CD8-positive, alpha-beta memory T cell (primary cell): ENCODE measurements at regions not wholly inside any gene's neighbourhood (a gene's known extent, or its start where the extent isn't known, plus 50 kb on each side); places are given as distances from the start of the nearest gene placed in this dataset.
A peak's percentile ranks its signal among the peaks of the same experiment; 100 is the strongest.
"Not testable (repeated sequence)": the region's sequence is repeated elsewhere in the genome, so short reads cannot be mapped to it uniquely, and the experiment has no call there.

Experiments used
- CTCF ChIA-PET: fragments of 350-600 bp; sonication (Branson Sonifier 250); formaldehyde crosslinking; loops from one replicate; lab custom pipeline; 2021; ENCODE audit warnings: antibody characterized with exemption; lab: Charles Lee
- POLR2A ChIA-PET: fragments of 350-600 bp; sonication (Branson Sonifier 250); formaldehyde crosslinking; loops from one replicate; lab custom pipeline; 2021; ENCODE audit warnings: antibody characterized with exemption; lab: Charles Lee
- DNase-seq, 5 donors: peaks; one replicate each; pipeline versions ENCODE4 v3.0.0 to v3.0.0-alpha.2; 2020 to 2022; ENCODE audit warnings: mixed read lengths in 1 of 5
- H3K27ac ChIP-seq: one replicate; pipeline ENCODE4 v1.7.0; 2013; ENCODE audit warnings: low read depth, mild to moderate bottlenecking, low read length, moderate library complexity
- H3K27me3 ChIP-seq: 2 replicates; pipeline ENCODE4 v1.7.0; 2013; ENCODE audit warnings: low read length, mild to moderate bottlenecking; ENCODE audit not compliant: insufficient read depth, poor library complexity, severe bottlenecking
- H3K36me3 ChIP-seq: 2 replicates; pipeline ENCODE4 v1.7.0; 2013; ENCODE audit warnings: mild to moderate bottlenecking, low read length, moderate library complexity; ENCODE audit not compliant: insufficient read depth
- H3K4me1 ChIP-seq: 2 replicates; pipeline ENCODE4 v1.7.0; 2013; ENCODE audit warnings: mild to moderate bottlenecking, low read length, moderate library complexity; ENCODE audit not compliant: insufficient read depth
- H3K4me3 ChIP-seq: 2 replicates; pipeline ENCODE4 v1.7.0; 2013; ENCODE audit warnings: mild to moderate bottlenecking, low read length
- H3K9me3 ChIP-seq: 2 replicates; pipeline ENCODE4 v1.7.0; 2013; ENCODE audit warnings: mild to moderate bottlenecking, low read length
- H3K27ac Mint-ChIP-seq, 8 donors: one replicate each; pipeline ENCODE4 v1.8.0; 2020 to 2021; ENCODE audit warnings: mixed read lengths in 8 of 8, mild to moderate bottlenecking in 6 of 8, inconsistent platforms in 3 of 8, moderate library complexity in 3 of 8
- H3K27me3 Mint-ChIP-seq, 2 donors: one replicate each; pipeline ENCODE4 v1.8.0; 2020 to 2021; ENCODE audit warnings: mixed read lengths in 2 of 2, mild to moderate bottlenecking in 1 of 2, moderate library complexity in 1 of 2
- H3K36me3 Mint-ChIP-seq, 3 donors: one replicate each; pipeline ENCODE4 v1.8.0; 2020 to 2021; ENCODE audit warnings: mixed read lengths in 3 of 3, inconsistent platforms in 1 of 3, mild to moderate bottlenecking in 1 of 3
- H3K4me1 Mint-ChIP-seq, 3 donors: one replicate each; pipeline ENCODE4 v1.8.0; 2020 to 2021; ENCODE audit warnings: mixed read lengths in 3 of 3, inconsistent platforms in 1 of 3, mild to moderate bottlenecking in 1 of 3
- H3K4me3 Mint-ChIP-seq, 7 donors: one replicate each; pipeline ENCODE4 v1.8.0; 2020 to 2021; ENCODE audit warnings: mixed read lengths in 7 of 7, mild to moderate bottlenecking in 6 of 7, moderate library complexity in 4 of 7, inconsistent platforms in 2 of 7
- H3K9me3 Mint-ChIP-seq, 5 donors: one replicate each; pipeline ENCODE4 v1.8.0; 2020 to 2022; ENCODE audit warnings: mixed read lengths in 5 of 5, mild to moderate bottlenecking in 3 of 5, moderate library complexity in 2 of 5, inconsistent platforms in 1 of 5

- no peak for DNase-seq
- peaks cover 0 to 8% (median 0%) of the 10 kb centered on the region in 5 donors for H3K9me3 Mint-ChIP-seq
- no peaks in the 10 kb centered on the region for H3K27me3 Mint-ChIP-seq
- ChIA-PET CTCF (no interaction called here), POLR2A (no interaction called here)
- Histone ChIP-seq H3K4me1 (no peaks in the 10 kb centered on the region), H3K4me3 (no peak overlapping the region), H3K27me3 (no peaks in the 10 kb centered on the region), H3K36me3 (no peaks in the 10 kb centered on the region), H3K9me3 (no peaks in the 10 kb centered on the region), H3K27ac (no peak overlapping the region)
- H3K27ac Mint-ChIP-seq = no peak overlapping the region
- no peak overlapping the region for H3K4me3 Mint-ChIP-seq
- H3K4me1 Mint-ChIP-seq = no peaks in the 10 kb centered on the region
- H3K36me3 Mint-ChIP-seq = peaks cover 0 to 5% (median 0%) of the 10 kb centered on the region in 3 donors
Measured at GRCh38 chr4:143819029-143819428, 86.3 kb downstream of the GYPE start.

GRCh38 chr4:143817866-143818265 is 87.5 kb downstream of the GYPE start:
- H3K27me3 ChIP-seq, H3K4me1 Mint-ChIP-seq, H3K27ac Mint-ChIP-seq, CTCF ChIA-PET, H3K9me3 Mint-ChIP-seq, H3K4me1 ChIP-seq, DNase-seq, H3K36me3 Mint-ChIP-seq, H3K36me3 ChIP-seq, POLR2A ChIA-PET, H3K4me3 ChIP-seq, H3K27me3 Mint-ChIP-seq, H3K9me3 ChIP-seq, H3K27ac ChIP-seq, H3K4me3 Mint-ChIP-seq: not testable (repeated sequence)

- H3K36me3 Mint-ChIP-seq, H3K27me3 ChIP-seq, DNase-seq, H3K36me3 ChIP-seq, H3K4me3 ChIP-seq, H3K4me1 Mint-ChIP-seq, H3K27ac ChIP-seq, CTCF ChIA-PET, H3K9me3 Mint-ChIP-seq, H3K9me3 ChIP-seq, H3K4me1 ChIP-seq, H3K27me3 Mint-ChIP-seq, H3K4me3 Mint-ChIP-seq, POLR2A ChIA-PET: not testable (repeated sequence)
- peak overlapping the region in 1 of 8 donors; percentile 73 for H3K27ac Mint-ChIP-seq
Measured at GRCh38 chr4:143815375-143815774, 90.0 kb downstream of the GYPE start.

- not testable (repeated sequence) for H3K36me3 Mint-ChIP-seq
Measured at GRCh38 chr4:143813431-143814154, 91.8 kb downstream of the GYPE start.

GRCh38 chr4:143791693-143792092 is 91.2 kb upstream of the FREM3 start:
- H3K4me3 ChIP-seq, H3K4me3 Mint-ChIP-seq, H3K27me3 Mint-ChIP-seq, DNase-seq, CTCF ChIA-PET, H3K36me3 ChIP-seq, H3K4me1 ChIP-seq, H3K9me3 Mint-ChIP-seq, H3K4me1 Mint-ChIP-seq, H3K27me3 ChIP-seq, H3K27ac Mint-ChIP-seq, POLR2A ChIA-PET, H3K27ac ChIP-seq, H3K9me3 ChIP-seq, H3K36me3 Mint-ChIP-seq: not testable (repeated sequence)

More at GRCh38 chr4:143813431-143814154, 91.8 kb downstream of the GYPE start:
- H3K27me3 Mint-ChIP-seq, H3K27ac ChIP-seq, H3K4me3 Mint-ChIP-seq, CTCF ChIA-PET, H3K9me3 ChIP-seq, H3K4me1 ChIP-seq, DNase-seq, POLR2A ChIA-PET, H3K4me1 Mint-ChIP-seq, H3K27ac Mint-ChIP-seq, H3K9me3 Mint-ChIP-seq, H3K4me3 ChIP-seq, H3K36me3 ChIP-seq, H3K27me3 ChIP-seq: not testable (repeated sequence)

GRCh38 chr4:143790425-143790824 is 90.0 kb upstream of the FREM3 start:
- H3K4me1 ChIP-seq, H3K9me3 ChIP-seq, CTCF ChIA-PET, H3K27ac Mint-ChIP-seq, H3K4me3 ChIP-seq, H3K4me3 Mint-ChIP-seq, H3K27me3 Mint-ChIP-seq, H3K36me3 Mint-ChIP-seq, DNase-seq, H3K27ac ChIP-seq, H3K9me3 Mint-ChIP-seq, H3K4me1 Mint-ChIP-seq, H3K27me3 ChIP-seq, H3K36me3 ChIP-seq, POLR2A ChIA-PET: not testable (repeated sequence)

- H3K36me3 ChIP-seq, H3K27me3 Mint-ChIP-seq, H3K27ac Mint-ChIP-seq, H3K4me3 Mint-ChIP-seq, POLR2A ChIA-PET, H3K36me3 Mint-ChIP-seq, H3K27me3 ChIP-seq, DNase-seq, H3K9me3 ChIP-seq, H3K27ac ChIP-seq, CTCF ChIA-PET, H3K4me3 ChIP-seq, H3K4me1 ChIP-seq, H3K4me1 Mint-ChIP-seq: not testable (repeated sequence)
- H3K9me3 Mint-ChIP-seq = peaks cover 0 to 12% (median 8%) of the 10 kb centered on the region in 5 donors
Measured at GRCh38 chr4:143789618-143790017, 89.1 kb upstream of the FREM3 start.

- H3K4me1 Mint-ChIP-seq = no peaks in the 10 kb centered on the region
- Histone ChIP-seq H3K9me3 (no peaks in the 10 kb centered on the region), H3K27me3 (no peaks in the 10 kb centered on the region), H3K27ac (no peak overlapping the region), H3K4me1 (no peaks in the 10 kb centered on the region), H3K36me3 (no peaks in the 10 kb centered on the region), H3K4me3 (no peak overlapping the region)
- no peak overlapping the region for H3K27ac Mint-ChIP-seq
- H3K4me3 Mint-ChIP-seq = no peak overlapping the region
- CTCF ChIA-PET = no interaction called here
- H3K9me3 Mint-ChIP-seq = peaks cover 7 to 19% (median 12%) of the 10 kb centered on the region in 5 donors
- POLR2A ChIA-PET = no interaction called here
- H3K36me3 Mint-ChIP-seq = no peaks in the 10 kb centered on the region
- H3K27me3 Mint-ChIP-seq = peaks cover 1 to 3% of the 10 kb centered on the region in 2 donors
- DNase-seq = no peak
Measured at GRCh38 chr4:143784567-143784966, 84.1 kb upstream of the FREM3 start.

- no peaks in the 10 kb centered on the region for H3K9me3 ChIP-seq
- H3K4me1 ChIP-seq = no peaks in the 10 kb centered on the region
- Mint-ChIP-seq H3K4me1 (no peaks in the 10 kb centered on the region), H3K9me3 (peaks cover 5 to 19% (median 9%) of the 10 kb centered on the region in 5 donors), H3K36me3 (no peaks in the 10 kb centered on the region), H3K27me3 (peaks cover 0 to 3% of the 10 kb centered on the region in 2 donors), H3K27ac (no peak overlapping the region), H3K4me3 (no peak overlapping the region)
- ChIA-PET CTCF (no interaction called here), POLR2A (no interaction called here)
- DNase-seq = no peak
- H3K4me3 ChIP-seq = no peak overlapping the region
- H3K27ac ChIP-seq = no peak overlapping the region
- no peaks in the 10 kb centered on the region for H3K27me3 ChIP-seq
- H3K36me3 ChIP-seq = no peaks in the 10 kb centered on the region
Measured at GRCh38 chr4:143782521-143782920, 82.0 kb upstream of the FREM3 start.
